Stimulated activated naive CD8-positive, alpha-beta T cell treated with anti-CD3 and anti-CD28 coated beads, Interleukin-15, Interleukin-2, amounts not matched to agents 100 U/mL and 50 U/mL, for 24 hours (primary cell): ENCODE measurements at regions not wholly inside any gene's neighbourhood (a gene's known extent, or its start where the extent isn't known, plus 50 kb on each side); places are given as distances from the start of the nearest gene placed in this dataset.
"Not testable (repeated sequence)": the region's sequence is repeated elsewhere in the genome, so short reads cannot be mapped to it uniquely, and the experiment has no call there.

ENCODE experiments used
- ATAC-seq: fragments of 150-1000 bp; cut with Tn5 transposase; one replicate; pipeline ENCODE4 v1.10.0; 2021
- DNase-seq: peaks from one replicate; pipeline ENCODE4 v3.0.0; 2021

GRCh38 chr3:14272959-14273560 lies 94.4 kb downstream of the LSM3 start:
- ATAC-seq = not testable (repeated sequence)

GRCh38 chr3:14273901-14274611 lies 95.4 kb downstream of the LSM3 start:
- DNase-seq (no peak), ATAC-seq (peak; percentile 17)

More at GRCh38 chr3:14272959-14273560, 94.4 kb downstream of the LSM3 start:
- not testable (repeated sequence) for DNase-seq

- DNase-seq = no peak
- no peak for ATAC-seq
Observed at GRCh38 chr3:14274612-14274936, 96.0 kb downstream of the LSM3 start.

- peak; percentile 8 for DNase-seq
Observed at GRCh38 chr3:14274999-14275961, 96.7 kb downstream of the LSM3 start.

GRCh38 chr3:14275962-14276909 lies 97.6 kb downstream of the LSM3 start:
- ATAC-seq = no peak
- no peak for DNase-seq

More at GRCh38 chr3:14274999-14275961, 96.7 kb downstream of the LSM3 start:
- no peak for ATAC-seq

GRCh38 chr3:14277557-14277956 lies 98.9 kb downstream of the LSM3 start:
- ATAC-seq = no peak
- DNase-seq = no peak

- DNase-seq (no peak), ATAC-seq (no peak)
Observed at GRCh38 chr3:14278265-14278798, 99.7 kb downstream of the LSM3 start.

GRCh38 chr3:14278799-14279625 lies 100.4 kb downstream of the LSM3 start:
- no peak for ATAC-seq
- DNase-seq = no peak

- DNase-seq (no peak), ATAC-seq (no peak)
Observed at GRCh38 chr3:14279626-14280061, 101.0 kb downstream of the LSM3 start.

- DNase-seq (no peak), ATAC-seq (no peak)
Observed at GRCh38 chr3:14280326-14280725, 101.7 kb downstream of the LSM3 start.

GRCh38 chr3:14281053-14281452 lies 102.4 kb downstream of the LSM3 start:
- ATAC-seq (no peak), DNase-seq (no peak)

GRCh38 chr3:14282001-14282705 lies 103.5 kb downstream of the LSM3 start:
- ATAC-seq = no peak
- no peak for DNase-seq

- no peak for DNase-seq
- no peak for ATAC-seq
Observed at GRCh38 chr3:14282706-14283075, 104.1 kb downstream of the LSM3 start.

GRCh38 chr3:14283092-14283812 lies 104.6 kb downstream of the LSM3 start:
- DNase-seq = no peak
- ATAC-seq = no peak

GRCh38 chr3:14283813-14284438 lies 105.3 kb downstream of the LSM3 start:
- ATAC-seq (no peak), DNase-seq (no peak)

- no peak for ATAC-seq
- no peak for DNase-seq
Observed at GRCh38 chr3:14284694-14285547, 106.3 kb downstream of the LSM3 start.

GRCh38 chr3:14285548-14285925 lies 106.9 kb downstream of the LSM3 start:
- ATAC-seq = no peak
- no peak for DNase-seq
